ENCODE measurements at regions not wholly inside any gene's neighbourhood (a gene's known extent, or its start where the extent isn't known, plus 50 kb on each side); places are given as distances from the start of the nearest gene placed in this dataset.

- DNase-seq (ENCODE audit: low read depth, low spot score): no peak
- no peak overlapping the region for H3K4me3 ChIP-seq (ENCODE audit: low read length)
Measured at GRCh38 chr6:164184410-164184809, 769.9 kb downstream of the QKI start.

DNA sequence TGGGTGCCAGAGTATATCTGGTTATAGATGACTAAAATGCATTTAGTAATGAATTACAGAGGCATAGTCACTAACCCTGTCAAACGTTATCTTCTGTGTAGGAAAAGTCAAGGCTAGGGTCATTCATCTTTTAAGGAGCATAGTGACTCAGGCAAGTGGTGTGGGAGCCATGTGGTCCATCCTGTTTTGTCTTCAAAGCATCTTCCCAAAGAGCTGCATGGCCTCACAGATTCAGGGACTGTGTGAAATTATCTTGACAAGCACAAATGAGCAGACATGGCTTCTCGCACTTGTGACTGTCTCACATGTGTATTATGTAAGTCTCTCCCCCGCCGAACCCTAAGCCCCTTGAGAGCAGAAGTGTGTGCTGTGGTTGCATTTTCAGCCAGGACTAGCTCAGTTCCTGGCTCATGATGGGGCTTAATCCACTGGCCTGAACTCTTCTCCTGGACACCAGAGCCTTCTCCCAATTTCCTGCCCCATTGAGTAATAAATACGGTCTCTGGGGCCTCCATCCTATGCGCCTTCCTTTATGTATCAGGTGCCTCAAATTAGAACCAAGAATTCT, 769.1 kb downstream of the QKI start:
- H3K4me3 ChIP-seq (ENCODE audit: low read length): no peak overlapping the region
- no peak for DNase-seq (ENCODE audit: low read depth, low spot score)

GRCh38 chr6:164178679-164179332, 764.3 kb downstream of the QKI start:
- H3K4me3 ChIP-seq (ENCODE audit: low read length): no peak overlapping the region
- DNase-seq (ENCODE audit: low read depth, low spot score): no peak

DNA sequence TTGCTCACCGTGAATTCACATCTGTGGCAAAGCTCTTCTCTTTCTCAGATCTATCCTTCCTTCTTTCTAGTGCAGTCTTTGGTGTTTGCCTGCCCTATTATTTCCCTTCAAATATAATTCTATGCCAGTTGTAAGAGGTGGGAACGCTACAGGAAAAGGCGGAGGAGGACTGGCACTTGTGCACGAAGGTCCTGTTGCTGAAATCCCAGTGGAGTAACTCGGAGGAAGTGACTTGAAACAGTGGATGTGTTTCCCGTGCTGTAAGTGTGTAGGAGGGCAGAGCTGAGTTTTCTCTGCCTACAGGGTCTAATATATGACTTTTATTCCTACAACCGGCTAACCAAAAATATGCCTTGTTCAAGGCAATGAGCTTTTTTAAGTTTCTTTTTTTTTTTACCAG, 754.8 kb downstream of the QKI start:
- H3K4me3 ChIP-seq (ENCODE audit: low read length): no peak overlapping the region

GRCh38 chr6:164168595-164168994, 754.1 kb downstream of the QKI start:
- no peak overlapping the region for H3K4me3 ChIP-seq (ENCODE audit: low read length)
- no peak for DNase-seq (ENCODE audit: low read depth, low spot score)

More for the DNA sequence above, 754.8 kb downstream of the QKI start:
- DNase-seq (ENCODE audit: low read depth, low spot score): no peak

DNA sequence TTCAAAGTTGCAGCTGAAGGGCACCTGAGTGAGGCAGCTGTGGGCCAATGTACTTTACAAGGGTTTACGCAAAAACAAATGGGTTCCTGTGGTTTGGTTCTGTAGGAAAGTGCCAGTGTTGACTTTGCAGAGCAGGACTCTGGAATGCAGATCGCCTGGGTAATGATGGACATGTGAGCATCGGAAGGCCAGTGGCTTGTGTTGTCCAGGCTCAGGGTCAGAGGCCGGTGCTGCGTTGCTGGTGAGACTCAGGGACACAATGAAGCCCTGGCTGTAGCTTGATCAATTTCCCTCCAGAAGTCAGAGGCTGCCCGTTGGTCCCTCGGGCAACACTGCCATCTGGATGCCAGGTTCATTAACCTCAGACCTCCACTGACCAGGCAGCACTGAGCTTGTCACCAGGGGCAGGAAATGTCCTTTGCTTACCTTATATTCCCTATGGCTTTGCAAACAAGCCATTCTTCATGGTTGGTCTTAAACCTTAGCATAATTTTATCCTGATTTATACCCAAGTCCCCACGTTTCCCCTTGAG, 753.4 kb downstream of the QKI start:
- H3K4me3 ChIP-seq (ENCODE audit: low read length): no peak overlapping the region
- DNase-seq (ENCODE audit: low read depth, low spot score): no peak

DNA sequence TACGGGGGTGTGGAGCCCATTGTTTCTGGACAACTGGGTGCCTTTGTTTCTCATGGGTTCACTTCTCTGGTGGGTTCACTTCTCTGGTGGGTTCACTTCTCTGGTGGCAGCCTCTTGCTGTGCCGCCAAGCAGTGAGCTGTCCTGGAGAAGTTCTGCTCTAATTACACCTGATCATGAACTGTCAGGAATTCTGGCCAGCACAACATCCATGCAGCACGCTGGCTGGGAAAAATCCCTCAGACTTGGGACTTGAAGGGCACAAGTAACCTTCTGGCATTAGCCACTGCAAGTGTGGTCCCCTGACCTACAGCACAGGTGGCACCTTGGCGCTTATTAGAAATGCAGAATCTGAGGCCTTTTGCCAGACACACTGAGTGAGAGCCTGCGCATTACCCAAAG, 752.5 kb downstream of the QKI start:
- DNase-seq (ENCODE audit: low read depth, low spot score): no peak

GRCh38 chr6:164166515-164166914, 752.0 kb downstream of the QKI start:
- DNase-seq (ENCODE audit: low read depth, low spot score): no peak
- H3K4me3 ChIP-seq (ENCODE audit: low read length): no peak overlapping the region

More for the DNA sequence above, 752.5 kb downstream of the QKI start:
- H3K4me3 ChIP-seq (ENCODE audit: low read length): no peak overlapping the region

DNA sequence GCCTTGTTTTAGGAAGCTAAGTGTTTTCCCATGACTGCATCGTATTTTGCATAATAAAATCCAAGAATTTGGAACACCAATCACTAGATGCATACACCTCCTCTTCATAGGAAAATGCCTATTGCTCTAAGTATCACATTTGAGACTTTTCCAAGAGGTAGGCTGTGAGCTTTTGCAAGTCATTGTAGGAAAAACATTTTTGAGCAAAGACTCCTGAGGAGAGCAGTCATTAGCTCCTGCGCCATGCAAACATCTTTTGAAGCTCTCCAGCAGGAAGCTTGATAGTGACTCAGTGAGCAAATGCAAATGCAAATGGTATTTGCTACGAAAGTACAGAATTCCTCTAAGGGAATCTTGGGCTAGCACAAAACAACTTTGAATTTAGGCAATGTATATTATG, 750.4 kb downstream of the QKI start:
- DNase-seq (ENCODE audit: low read depth, low spot score): no peak
- H3K4me3 ChIP-seq (ENCODE audit: low read length): no peak overlapping the region

- no peak for DNase-seq (ENCODE audit: low read depth, low spot score)
- no peak overlapping the region for H3K4me3 ChIP-seq (ENCODE audit: low read length)
Measured at GRCh38 chr6:164163239-164163638, 748.7 kb downstream of the QKI start.

GRCh38 chr6:164159061-164159460, 744.5 kb downstream of the QKI start:
- no peak overlapping the region for H3K4me3 ChIP-seq (ENCODE audit: low read length)
- DNase-seq (ENCODE audit: low read depth, low spot score): no peak

DNA sequence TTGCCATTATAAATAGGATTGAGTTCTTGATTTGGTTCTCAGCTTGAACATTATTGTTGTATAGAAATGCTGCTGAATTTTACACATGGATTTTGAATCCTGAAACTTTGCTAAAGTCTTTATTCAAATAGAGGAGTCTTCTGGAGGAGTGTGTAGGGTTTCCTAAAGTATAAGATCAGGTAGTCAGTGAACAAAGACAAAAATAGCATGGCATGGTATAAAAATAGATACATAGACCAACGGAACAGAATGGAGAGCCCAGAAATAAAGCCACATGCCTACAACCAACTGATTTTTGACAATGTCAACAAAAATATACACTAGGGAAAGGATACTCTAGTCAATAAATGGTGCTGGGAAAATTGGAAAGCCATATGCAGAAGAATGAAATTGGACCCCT, 740.1 kb downstream of the QKI start:
- H3K4me3 ChIP-seq (ENCODE audit: low read length): no peak overlapping the region
- DNase-seq (ENCODE audit: low read depth, low spot score): no peak

DNA sequence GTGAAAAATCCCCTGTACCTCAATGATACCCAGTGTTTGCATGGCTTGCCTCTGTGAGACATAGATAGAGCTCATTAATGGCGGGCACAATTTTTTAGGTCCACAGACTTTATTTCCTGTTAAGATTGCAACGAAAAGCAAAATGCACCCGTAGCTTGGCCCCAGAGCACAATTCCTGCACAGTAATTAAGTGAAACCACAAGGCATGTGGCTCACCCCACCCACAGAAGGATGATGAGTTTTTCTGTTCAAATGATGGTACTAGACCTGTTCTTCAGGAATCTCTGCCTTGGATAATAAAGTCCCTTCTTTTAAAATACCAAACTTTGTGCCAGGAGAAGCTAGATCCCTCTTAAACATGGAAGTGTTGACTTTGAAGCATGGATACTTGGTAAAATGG, 738.1 kb downstream of the QKI start:
- DNase-seq (ENCODE audit: low read depth, low spot score): no peak
- H3K4me3 ChIP-seq (ENCODE audit: low read length): no peak overlapping the region

DNA sequence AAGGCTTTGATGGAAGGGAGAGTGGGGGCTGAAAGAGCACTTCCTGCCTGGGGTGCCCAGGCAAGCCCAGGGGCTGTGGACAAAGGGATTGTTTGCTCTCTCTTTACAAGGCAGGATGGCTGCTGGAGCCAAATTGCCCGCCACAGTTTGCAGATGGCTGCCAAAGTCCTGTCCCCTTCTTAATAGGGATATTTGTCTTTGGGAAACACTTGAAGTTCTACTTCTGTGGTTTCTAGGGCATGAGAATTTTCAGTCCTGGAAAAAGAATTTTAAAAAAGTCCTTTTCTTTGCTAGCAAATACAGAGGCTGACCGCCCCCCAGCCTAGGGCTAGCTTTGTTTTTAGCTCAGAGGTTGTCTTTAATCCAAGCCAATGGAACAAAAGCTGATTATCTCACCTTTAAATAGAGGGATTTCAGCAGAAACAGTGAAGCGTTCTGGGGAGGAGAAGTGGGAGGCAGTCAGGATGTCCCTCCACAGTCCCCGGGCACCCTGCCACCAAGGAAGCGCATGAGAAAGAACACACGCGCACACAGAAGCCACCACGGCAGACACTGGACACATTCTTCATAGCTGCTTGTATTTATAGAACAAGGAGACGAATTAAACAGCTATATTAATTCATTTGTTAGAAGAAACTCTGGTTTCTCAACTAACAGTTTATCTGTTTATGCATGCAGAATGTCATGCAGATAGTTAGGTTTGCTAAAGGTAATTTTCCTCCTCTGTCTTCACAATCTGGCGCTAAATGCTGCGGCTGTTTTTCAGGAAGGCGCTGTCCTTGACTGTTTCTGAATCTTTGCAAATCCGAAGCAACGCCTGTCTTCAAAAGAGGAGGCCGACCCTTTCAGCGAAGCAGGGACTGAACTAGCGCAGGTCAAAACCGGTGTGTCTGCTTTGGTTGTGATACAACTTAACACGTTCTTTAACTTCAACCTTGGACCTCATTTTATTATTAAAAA, 736.9 kb downstream of the QKI start:
- no peak for DNase-seq (ENCODE audit: low read depth, low spot score)
- no peak overlapping the region for H3K4me3 ChIP-seq (ENCODE audit: low read length)

DNA sequence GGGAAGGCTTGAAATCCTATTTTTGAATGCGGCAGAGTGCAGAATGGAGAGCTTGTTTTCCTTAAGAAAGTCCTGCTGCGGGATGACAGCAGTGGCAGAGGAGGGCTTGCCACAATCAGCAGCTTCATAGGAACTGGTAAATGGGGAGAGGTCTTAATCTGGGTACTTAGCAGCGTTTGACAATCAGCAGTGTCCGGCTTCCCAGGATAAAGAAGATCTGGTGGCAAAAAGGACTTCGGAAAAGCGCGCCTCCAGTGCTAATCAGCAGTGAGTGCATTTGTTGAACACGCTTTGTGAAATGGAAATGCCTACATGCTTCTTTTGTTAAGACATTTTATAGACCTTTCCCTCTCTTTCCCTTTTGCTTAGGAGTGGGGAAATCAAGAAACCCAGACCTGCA, 735.7 kb downstream of the QKI start:
- DNase-seq (ENCODE audit: low read depth, low spot score): no peak
- H3K4me3 ChIP-seq (ENCODE audit: low read length): no peak overlapping the region

DNA sequence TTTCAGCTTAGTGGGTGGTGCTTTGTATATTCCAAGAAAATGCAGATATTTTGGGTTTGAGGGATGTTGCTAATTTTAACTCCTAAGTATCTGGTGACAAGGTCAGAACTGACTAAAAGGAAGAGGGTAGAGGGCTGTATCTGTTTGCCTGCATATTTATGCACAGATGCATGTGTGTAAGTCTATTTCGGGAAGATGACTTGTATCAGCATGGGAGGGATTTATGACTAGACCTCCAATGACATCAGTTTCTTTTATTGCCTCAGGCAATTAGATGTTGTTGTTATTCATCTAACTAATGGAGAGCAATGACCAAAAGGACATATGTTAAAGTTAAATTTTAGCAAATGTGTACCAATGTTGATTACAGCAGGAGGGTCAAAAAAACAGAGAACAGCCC, 734.3 kb downstream of the QKI start:
- DNase-seq (ENCODE audit: low read depth, low spot score): no peak
- no peak overlapping the region for H3K4me3 ChIP-seq (ENCODE audit: low read length)

DNA sequence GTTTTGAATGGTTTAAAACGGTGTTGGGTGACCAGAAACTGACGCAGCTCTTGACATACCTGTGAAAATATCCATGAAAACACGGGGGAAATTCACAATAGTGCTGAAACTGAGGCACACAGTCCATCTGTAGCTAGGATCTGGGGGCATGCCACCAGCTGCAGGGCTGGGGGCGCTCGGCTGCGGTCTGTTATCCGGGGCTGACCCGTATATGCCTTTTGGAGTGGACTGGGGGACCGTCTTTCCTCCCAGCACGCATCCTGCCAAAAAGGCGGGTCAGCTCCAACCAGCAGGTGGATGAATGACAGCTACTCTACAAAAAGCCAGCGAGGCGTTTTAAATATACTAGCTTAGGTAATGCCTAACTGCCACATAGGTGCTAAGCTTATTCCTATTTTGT, 729.8 kb downstream of the QKI start:
- DNase-seq (ENCODE audit: low read depth, low spot score): no peak
- no peak overlapping the region for H3K4me3 ChIP-seq (ENCODE audit: low read length)

DNA sequence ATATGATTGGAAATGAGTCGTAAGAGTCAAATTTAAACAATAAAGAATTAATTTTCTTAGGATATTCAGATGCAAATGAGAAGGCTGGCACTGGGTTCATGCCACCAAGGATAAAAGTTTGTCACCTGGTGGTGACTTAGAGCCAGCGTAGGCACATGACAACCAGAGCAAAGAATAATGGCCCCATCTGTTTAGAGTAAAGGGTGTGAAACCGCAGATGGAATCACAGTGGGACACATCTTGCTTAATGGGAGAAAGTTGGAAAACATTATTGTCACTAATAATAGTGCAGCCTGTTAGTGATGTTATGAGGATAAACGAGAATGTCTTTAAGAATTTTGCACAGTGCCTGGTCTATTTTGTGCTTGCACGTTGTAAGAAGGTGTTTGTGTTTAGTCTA, 727.8 kb downstream of the QKI start:
- no peak overlapping the region for H3K4me3 ChIP-seq (ENCODE audit: low read length)
- DNase-seq (ENCODE audit: low read depth, low spot score): no peak

DNA sequence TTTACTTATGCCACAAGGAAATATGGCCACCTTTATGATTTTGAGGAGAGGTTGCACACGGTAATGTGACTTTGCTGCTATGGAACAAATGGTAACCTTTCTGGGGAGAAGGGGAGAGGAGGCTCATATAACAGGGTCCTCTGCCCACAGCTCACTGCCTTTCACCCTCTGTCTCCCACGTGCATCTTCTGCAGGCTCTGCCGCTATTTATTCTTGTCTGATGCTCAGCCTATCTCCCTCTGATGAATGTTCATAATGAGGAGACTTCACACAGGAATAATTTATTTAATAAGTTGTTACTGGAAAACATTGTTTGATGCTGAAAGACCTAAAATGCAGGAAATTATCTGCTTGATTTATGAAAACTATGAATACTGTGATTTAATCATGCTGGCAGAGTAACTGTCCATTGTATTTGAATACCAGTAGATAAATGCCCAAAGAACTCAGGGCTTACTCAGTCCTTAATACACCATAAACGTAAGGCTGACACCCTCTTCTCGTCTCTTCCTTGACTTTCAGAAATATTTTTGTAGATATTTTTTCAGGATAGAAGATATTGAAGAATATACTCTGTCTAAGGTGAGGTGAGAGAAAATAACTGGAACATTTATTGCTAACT, 721.1 kb downstream of the QKI start:
- H3K4me3 ChIP-seq (ENCODE audit: low read length): no peak overlapping the region
- no peak for DNase-seq (ENCODE audit: low read depth, low spot score)

DNA sequence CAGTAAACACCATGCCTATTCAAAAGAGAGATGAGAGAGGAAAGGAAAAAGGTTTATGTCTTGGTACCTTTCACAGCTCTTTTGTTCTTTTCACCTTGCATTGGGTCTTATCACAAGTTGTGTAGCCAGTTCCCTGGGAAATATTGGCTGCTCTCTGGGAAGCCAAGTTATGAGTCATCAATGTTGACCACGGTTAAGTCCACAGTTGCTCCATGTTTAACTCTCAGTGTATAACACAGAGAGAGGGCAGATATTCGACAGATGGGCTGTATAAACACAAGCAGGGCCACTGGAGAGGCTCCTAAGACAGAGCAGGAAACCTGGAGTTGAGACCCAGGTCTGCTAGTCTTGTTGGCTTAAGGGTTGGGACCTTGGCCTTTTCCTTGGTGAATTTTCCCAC, 718.6 kb downstream of the QKI start:
- no peak overlapping the region for H3K4me3 ChIP-seq (ENCODE audit: low read length)
- no peak for DNase-seq (ENCODE audit: low read depth, low spot score)
